GM18517 (cell line): ENCODE measurements at regions not wholly inside any gene's neighbourhood (a gene's known extent, or its start where the extent isn't known, plus 50 kb on each side); places are given as distances from the start of the nearest gene placed in this dataset.
"Not testable (repeated sequence)": the region's sequence is repeated elsewhere in the genome, so short reads cannot be mapped to it uniquely, and the experiment has no call there.

ENCODE experiments used
- ATAC-seq: cut with Tn5 transposase; IDR thresholded peaks from one replicate; pipeline ENCODE4 v1.9.1; 2021; ENCODE audit warnings: mild to moderate bottlenecking, moderate library complexity; ENCODE audit not compliant: unreplicated experiment

- ATAC-seq: no peak
Observed at GRCh38 chr6:100229512-100229911, 235.2 kb downstream of the SIM1 start.

GRCh38 chr6:100228834-100229441, 234.9 kb upstream of the MCHR2 start:
- peak; percentile 99 for ATAC-seq

GRCh38 chr6:100228437-100228833, 234.4 kb upstream of the MCHR2 start:
- peak; percentile 4 for ATAC-seq

GRCh38 chr6:100226811-100227210, 232.8 kb upstream of the MCHR2 start:
- no peak for ATAC-seq

- not testable (repeated sequence) for ATAC-seq
Observed at GRCh38 chr6:100223952-100224351, 229.9 kb upstream of the MCHR2 start.

GRCh38 chr6:100220543-100220942, 226.5 kb upstream of the MCHR2 start:
- ATAC-seq: no peak

- no peak for ATAC-seq
Observed at GRCh38 chr6:100217225-100218012, 223.4 kb upstream of the MCHR2 start.

GRCh38 chr6:100216760-100217159, 222.7 kb upstream of the MCHR2 start:
- ATAC-seq: no peak

- no peak for ATAC-seq
Observed at GRCh38 chr6:100212131-100212530, 218.1 kb upstream of the MCHR2 start.

GRCh38 chr6:100210137-100211117, 216.4 kb upstream of the MCHR2 start:
- ATAC-seq: no peak

- no peak for ATAC-seq
Observed at GRCh38 chr6:100209323-100210136, 215.5 kb upstream of the MCHR2 start.

GRCh38 chr6:100203400-100203799, 209.4 kb upstream of the MCHR2 start:
- no peak for ATAC-seq

- ATAC-seq: no peak
Observed at GRCh38 chr6:100202417-100203194, 208.6 kb upstream of the MCHR2 start.

GRCh38 chr6:100196214-100196982, 202.4 kb upstream of the MCHR2 start:
- not testable (repeated sequence) for ATAC-seq

GRCh38 chr6:100195244-100195643, 201.2 kb upstream of the MCHR2 start:
- not testable (repeated sequence) for ATAC-seq

GRCh38 chr6:100194535-100194934, 200.5 kb upstream of the MCHR2 start:
- no peak for ATAC-seq

GRCh38 chr6:100188754-100189153, 194.7 kb upstream of the MCHR2 start:
- ATAC-seq: no peak

- ATAC-seq: no peak
Observed at GRCh38 chr6:100186552-100186951, 192.5 kb upstream of the MCHR2 start.

- peak; percentile 56 for ATAC-seq
Observed at GRCh38 chr6:100185615-100186014, 191.6 kb upstream of the MCHR2 start.
